ENCODE measurements at regions not wholly inside any gene's neighbourhood (a gene's known extent, or its start where the extent isn't known, plus 50 kb on each side); places are given as distances from the start of the nearest gene placed in this dataset.
A peak's percentile ranks its signal among the peaks of the same experiment; 100 is the strongest.

DNA sequence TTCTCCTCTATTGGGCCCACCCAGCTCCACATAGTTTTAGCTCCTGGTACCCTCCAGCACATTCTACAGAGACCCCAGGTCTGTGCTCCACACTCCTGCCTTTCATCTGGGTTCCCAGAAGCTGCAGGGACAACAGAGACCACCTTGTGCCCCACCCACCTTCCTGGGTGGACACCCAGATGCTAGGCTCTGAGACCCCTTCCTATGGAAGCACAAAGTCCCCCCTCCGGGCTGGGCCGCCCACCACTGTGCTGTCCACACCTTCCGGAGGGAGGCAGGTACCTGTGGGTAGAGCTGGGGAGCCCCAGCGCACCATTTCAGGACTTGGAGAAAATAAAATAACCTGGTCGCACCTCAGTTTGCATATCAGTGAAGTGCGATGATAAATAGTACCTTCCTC, 224.9 kb upstream of the FOXF1 start:
- peaks cover 51% of the 10 kb centered on the region for H3K27me3 ChIP-seq (ENCODE audit: control insufficient read depth, insufficient read depth, low read length)

DNA sequence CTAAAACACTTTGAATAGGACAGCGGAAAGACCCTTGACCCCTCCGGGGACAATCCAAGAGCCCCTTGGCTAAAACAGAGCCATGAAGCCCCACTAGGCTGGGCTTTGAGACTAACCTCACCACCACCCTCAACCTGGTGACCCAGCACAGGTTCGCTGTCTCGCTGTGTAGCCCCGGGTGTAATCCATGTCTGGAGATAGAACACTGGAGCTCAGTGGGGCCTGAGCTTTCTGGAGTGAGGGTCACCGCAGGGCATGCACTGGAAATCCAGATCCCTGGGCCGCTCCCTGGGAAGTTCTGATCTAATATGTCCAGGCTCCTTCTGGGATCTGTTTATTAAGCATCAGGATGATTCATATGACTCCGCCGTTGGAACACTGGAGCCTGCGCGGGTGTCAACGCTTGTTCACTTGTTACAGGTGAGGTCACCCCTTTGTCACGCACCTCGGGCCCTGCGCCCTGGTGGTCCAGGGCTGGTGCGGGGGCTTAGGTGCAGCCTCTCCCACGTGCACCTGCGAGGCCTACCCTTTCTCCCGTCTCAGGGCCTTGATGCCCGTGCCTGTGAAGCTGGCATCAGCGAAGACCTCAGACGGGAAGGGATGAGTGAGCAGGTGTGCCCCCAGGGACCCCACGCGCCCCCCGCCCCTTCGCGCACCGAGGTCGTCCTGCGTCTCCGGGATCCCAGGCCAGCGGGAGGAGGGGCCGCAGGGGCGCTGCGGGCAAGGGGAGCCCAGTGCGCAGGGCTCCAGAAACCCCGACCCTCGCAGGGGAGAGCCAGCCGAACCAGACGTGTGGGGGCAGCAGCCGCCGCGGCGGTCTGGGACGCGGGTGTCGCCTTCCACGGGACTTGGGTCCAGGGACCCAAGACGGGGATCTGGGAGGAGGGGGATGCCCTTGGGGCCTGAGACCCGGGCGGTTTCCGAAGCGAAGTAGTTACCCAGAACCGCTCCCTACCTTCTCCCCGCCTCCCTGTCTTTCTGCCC, 224.1 kb upstream of the FOXF1 start:
- DNase-seq (ENCODE audit: low read depth, low spot score), result no peak
- H3K27me3 ChIP-seq (ENCODE audit: control insufficient read depth, insufficient read depth, low read length), result peaks cover 56% of the 10 kb centered on the region
- WGBS (ENCODE audit: insufficient coverage, insufficient read length), result no CpG with 5 or more reads among the region's 55 CpGs
- H3K36me3 ChIP-seq (ENCODE audit: control insufficient read depth, insufficient read depth, low read length), result no peaks in the 10 kb centered on the region; the same call in 1 of the 2 replicates
- H3K27ac ChIP-seq (ENCODE audit: low read length), result no peak overlapping the region
- H3K4me1 ChIP-seq (ENCODE audit: control insufficient read depth, insufficient read depth, low read length), result peaks cover 10% of the 10 kb centered on the region
- peak overlapping the region; percentile 51; the same call in 1 of the 2 replicates for H3K4me3 ChIP-seq (ENCODE audit: low read length)
- H3K9me3 ChIP-seq (ENCODE audit: control insufficient read depth, insufficient read depth, low read length), result no peaks in the 10 kb centered on the region

More for the DNA sequence above, 224.9 kb upstream of the FOXF1 start:
- no peaks in the 10 kb centered on the region; the same call in 1 of the 2 replicates for H3K36me3 ChIP-seq (ENCODE audit: control insufficient read depth, insufficient read depth, low read length)
- H3K9me3 ChIP-seq (ENCODE audit: control insufficient read depth, insufficient read depth, low read length), result no peaks in the 10 kb centered on the region
- no peak for DNase-seq (ENCODE audit: low read depth, low spot score)
- H3K27ac ChIP-seq (ENCODE audit: low read length), result no peak overlapping the region
- H3K4me3 ChIP-seq (ENCODE audit: low read length), result no peak overlapping the region
- H3K4me1 ChIP-seq (ENCODE audit: control insufficient read depth, insufficient read depth, low read length), result peaks cover 10% of the 10 kb centered on the region
- no CpG with 5 or more reads among the region's 6 CpGs for WGBS (ENCODE audit: insufficient coverage, insufficient read length)

DNA sequence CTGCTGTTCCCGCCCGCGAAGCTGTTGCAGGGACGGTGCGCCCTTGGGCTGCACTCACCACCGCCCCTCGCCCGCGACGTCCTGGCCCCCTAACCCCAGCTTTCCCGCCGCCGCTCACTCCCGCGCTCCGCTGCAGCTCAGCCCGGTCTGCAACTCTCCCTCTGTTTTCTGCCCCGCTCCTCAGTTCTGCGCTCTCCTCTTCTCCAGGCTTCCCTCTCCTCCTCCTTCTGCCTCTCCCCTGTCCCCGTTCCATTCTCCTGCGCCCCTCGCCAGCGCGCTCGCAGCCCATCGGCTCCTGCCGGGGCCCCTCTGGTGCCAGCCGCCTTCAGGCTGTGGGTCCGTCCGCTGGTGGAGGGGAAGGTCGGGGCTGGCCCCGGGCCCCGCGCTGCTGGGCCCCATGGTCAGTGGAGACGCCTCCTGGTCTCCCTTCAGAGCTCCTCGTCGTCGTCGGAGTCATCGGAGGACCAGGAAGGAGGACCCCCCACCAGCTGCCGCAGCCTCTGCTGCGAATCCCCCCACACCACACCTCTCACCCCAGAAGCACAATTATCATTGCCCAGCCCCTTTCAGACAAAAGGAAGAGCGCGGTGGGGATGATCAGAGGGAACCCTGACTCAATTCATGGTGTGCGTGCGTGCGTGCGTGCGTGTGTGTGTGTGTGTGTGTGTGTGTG, 223.2 kb upstream of the FOXF1 start:
- no peak overlapping the region for H3K27ac ChIP-seq (ENCODE audit: low read length)
- no peaks in the 10 kb centered on the region; the same call in 1 of the 2 replicates for H3K36me3 ChIP-seq (ENCODE audit: control insufficient read depth, insufficient read depth, low read length)
- peak overlapping the region; percentile 51; the same call in 1 of the 2 replicates for H3K4me3 ChIP-seq (ENCODE audit: low read length)
- no CpG with 5 or more reads among the region's 49 CpGs for WGBS (ENCODE audit: insufficient coverage, insufficient read length)
- H3K4me1 ChIP-seq (ENCODE audit: control insufficient read depth, insufficient read depth, low read length), result peaks cover 10% of the 10 kb centered on the region
- H3K27me3 ChIP-seq (ENCODE audit: control insufficient read depth, insufficient read depth, low read length), result peaks cover 59% of the 10 kb centered on the region
- DNase-seq (ENCODE audit: low read depth, low spot score), result peak; percentile 50
- H3K9me3 ChIP-seq (ENCODE audit: control insufficient read depth, insufficient read depth, low read length), result no peaks in the 10 kb centered on the region

DNA sequence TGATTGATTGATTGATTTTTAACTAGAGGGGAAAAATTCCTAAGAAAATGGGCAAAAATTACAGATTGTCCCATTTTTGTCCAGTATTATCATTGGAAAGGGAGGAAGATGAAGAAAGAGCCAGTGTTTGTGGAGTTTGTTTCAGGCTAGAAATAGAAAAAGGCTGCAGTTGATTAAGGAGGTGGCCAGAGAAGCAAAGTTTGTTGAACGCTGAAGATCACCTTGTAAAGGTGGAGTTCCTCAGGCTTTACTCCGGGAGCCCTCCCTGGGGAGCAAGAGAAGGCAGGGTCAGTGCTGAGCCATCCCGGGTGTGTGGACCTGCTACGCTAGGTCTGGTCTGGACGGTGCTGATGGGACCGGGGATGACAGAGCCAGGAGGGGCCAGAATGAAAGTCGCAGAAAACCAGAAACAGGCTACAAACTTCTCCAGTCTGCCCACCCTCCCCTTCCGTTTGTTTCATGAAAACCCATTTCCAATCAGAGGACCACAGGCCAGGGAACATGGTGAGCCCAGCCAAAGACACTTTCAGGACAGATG, 222.6 kb upstream of the FOXF1 start:
- Histone ChIP-seq H3K36me3 (ENCODE audit: control insufficient read depth, insufficient read depth, low read length) (no peaks in the 10 kb centered on the region; the same call in 1 of the 2 replicates), H3K27ac (ENCODE audit: low read length) (no peak overlapping the region), H3K9me3 (ENCODE audit: control insufficient read depth, insufficient read depth, low read length) (no peaks in the 10 kb centered on the region), H3K27me3 (ENCODE audit: control insufficient read depth, insufficient read depth, low read length) (peaks cover 59% of the 10 kb centered on the region), H3K4me3 (ENCODE audit: low read length) (no peak overlapping the region), H3K4me1 (ENCODE audit: control insufficient read depth, insufficient read depth, low read length) (peaks cover 10% of the 10 kb centered on the region)
- DNase-seq (ENCODE audit: low read depth, low spot score), result no peak
- WGBS (ENCODE audit: insufficient coverage, insufficient read length), result no CpG with 5 or more reads among the region's 8 CpGs

DNA sequence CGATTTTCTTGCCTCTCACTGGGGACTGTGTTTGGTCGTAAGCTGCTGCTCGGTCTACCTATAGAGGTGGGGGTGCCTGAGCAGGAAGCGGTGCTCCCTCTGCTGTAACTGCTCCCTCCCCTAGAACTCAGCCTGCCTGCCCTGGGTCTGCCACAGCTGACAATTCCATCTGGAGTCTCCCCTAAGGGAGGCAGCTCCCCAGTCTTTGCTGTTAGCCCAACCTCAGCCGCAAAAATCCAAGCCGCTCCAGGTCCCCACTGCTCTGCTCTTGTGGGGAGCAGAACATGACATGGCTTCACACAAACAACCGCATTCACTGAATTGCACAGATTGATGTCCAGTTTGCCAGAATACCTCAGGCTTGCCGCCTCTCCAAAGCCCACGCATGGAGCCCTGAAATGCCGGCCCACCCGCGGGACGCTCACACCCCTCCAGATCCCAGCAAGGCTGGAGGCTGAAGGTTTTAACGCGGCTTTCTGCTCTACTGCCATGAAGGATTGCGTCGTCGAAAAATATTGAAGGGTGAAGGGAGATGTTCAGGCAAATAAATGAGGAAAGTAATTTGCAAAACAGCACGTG, 221.5 kb upstream of the FOXF1 start:
- Histone ChIP-seq H3K27ac (ENCODE audit: low read length) (no peak overlapping the region), H3K4me3 (ENCODE audit: low read length) (no peak overlapping the region; the same call in 1 of the 2 replicates), H3K36me3 (ENCODE audit: control insufficient read depth, insufficient read depth, low read length) (no peaks in the 10 kb centered on the region; the same call in 1 of the 2 replicates), H3K9me3 (ENCODE audit: control insufficient read depth, insufficient read depth, low read length) (no peaks in the 10 kb centered on the region), H3K4me1 (ENCODE audit: control insufficient read depth, insufficient read depth, low read length) (peaks cover 10% of the 10 kb centered on the region), H3K27me3 (ENCODE audit: control insufficient read depth, insufficient read depth, low read length) (peaks cover 59% of the 10 kb centered on the region)
- no CpG with 5 or more reads among the region's 19 CpGs for WGBS (ENCODE audit: insufficient coverage, insufficient read length)
- DNase-seq (ENCODE audit: low read depth, low spot score), result no peak

DNA sequence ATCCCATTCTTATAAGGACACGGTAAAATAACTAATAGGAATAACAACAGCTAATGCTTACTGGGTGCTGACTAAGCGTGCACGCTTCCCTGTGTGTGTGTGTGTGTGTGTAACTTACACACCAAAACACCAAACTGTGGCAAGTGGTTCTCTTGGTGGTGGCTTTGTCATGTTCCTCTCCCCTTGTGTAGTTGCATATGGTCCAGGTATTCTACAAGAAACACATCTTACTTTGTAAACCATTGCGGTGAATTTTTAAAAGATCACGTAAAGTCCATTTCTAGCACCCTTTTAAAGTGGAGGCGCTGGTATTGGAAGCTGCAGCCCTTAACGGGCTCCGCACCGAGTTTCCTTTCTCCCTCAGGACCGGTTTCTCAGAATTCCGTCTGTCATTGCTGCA, 221.0 kb upstream of the FOXF1 start:
- Histone ChIP-seq H3K27ac (ENCODE audit: low read length) (no peak overlapping the region), H3K36me3 (ENCODE audit: control insufficient read depth, insufficient read depth, low read length) (no peaks in the 10 kb centered on the region; the same call in 1 of the 2 replicates), H3K27me3 (ENCODE audit: control insufficient read depth, insufficient read depth, low read length) (peaks cover 59% of the 10 kb centered on the region), H3K4me1 (ENCODE audit: control insufficient read depth, insufficient read depth, low read length) (peaks cover 10% of the 10 kb centered on the region), H3K9me3 (ENCODE audit: control insufficient read depth, insufficient read depth, low read length) (no peaks in the 10 kb centered on the region), H3K4me3 (ENCODE audit: low read length) (no peak overlapping the region)
- no CpG with 5 or more reads among the region's 11 CpGs for WGBS (ENCODE audit: insufficient coverage, insufficient read length)
- DNase-seq (ENCODE audit: low read depth, low spot score), result no peak

DNA sequence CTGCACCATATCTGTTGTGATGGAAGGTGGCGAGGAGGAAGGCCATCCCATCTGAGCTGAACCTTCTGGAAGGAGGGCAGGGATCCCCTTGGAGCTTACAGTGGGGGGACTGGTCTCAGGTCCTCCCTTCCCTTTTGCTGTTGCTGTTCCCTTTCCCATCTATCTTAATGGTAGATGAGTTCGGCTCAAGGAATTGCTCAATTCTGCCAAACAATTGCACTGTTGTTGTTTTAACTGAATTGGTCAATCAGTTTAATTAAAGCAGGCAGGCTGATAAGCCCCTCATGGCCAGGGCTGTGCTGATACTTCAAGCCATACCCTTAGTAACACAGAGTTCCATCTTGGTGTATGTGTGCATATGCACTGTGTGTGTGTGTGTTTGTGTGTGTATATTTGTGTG, 220.4 kb upstream of the FOXF1 start:
- H3K4me1 ChIP-seq (ENCODE audit: control insufficient read depth, insufficient read depth, low read length), result peaks cover 9% of the 10 kb centered on the region
- no peak overlapping the region for H3K4me3 ChIP-seq (ENCODE audit: low read length)
- H3K9me3 ChIP-seq (ENCODE audit: control insufficient read depth, insufficient read depth, low read length), result no peaks in the 10 kb centered on the region
- no peak overlapping the region for H3K27ac ChIP-seq (ENCODE audit: low read length)
- no peak for DNase-seq (ENCODE audit: low read depth, low spot score)
- no CpG with 5 or more reads among the region's 2 CpGs for WGBS (ENCODE audit: insufficient coverage, insufficient read length)
- no peaks in the 10 kb centered on the region; the same call in 1 of the 2 replicates for H3K36me3 ChIP-seq (ENCODE audit: control insufficient read depth, insufficient read depth, low read length)
- peaks cover 55% of the 10 kb centered on the region for H3K27me3 ChIP-seq (ENCODE audit: control insufficient read depth, insufficient read depth, low read length)

DNA sequence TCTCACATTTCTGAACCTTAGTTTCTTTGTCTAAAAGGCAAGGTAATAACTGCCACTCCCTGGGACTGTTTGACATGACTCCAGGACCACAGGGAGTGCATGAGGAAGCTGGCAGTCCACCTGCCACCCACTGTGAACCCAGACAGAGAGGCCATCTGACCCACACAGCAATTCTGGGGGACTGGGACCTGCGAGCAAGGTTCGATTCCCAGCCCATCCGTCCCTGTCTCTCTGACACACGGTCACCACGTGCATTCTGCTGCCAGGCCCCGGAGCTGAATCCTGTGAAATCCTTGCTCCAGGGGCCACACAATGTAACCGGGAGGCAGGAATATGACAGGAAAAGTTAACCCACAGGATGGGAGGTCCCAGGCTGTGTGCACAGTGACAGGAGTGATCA, 218.8 kb upstream of the FOXF1 start:
- H3K36me3 ChIP-seq (ENCODE audit: control insufficient read depth, insufficient read depth, low read length), result no peaks in the 10 kb centered on the region; the same call in 1 of the 2 replicates
- no peaks in the 10 kb centered on the region for H3K9me3 ChIP-seq (ENCODE audit: control insufficient read depth, insufficient read depth, low read length)
- no peak overlapping the region for H3K4me3 ChIP-seq (ENCODE audit: low read length)
- DNase-seq (ENCODE audit: low read depth, low spot score), result no peak
- H3K27me3 ChIP-seq (ENCODE audit: control insufficient read depth, insufficient read depth, low read length), result peaks cover 39% of the 10 kb centered on the region
- WGBS (ENCODE audit: insufficient coverage, insufficient read length), result no CpG with 5 or more reads among the region's 7 CpGs
- peaks cover 6% of the 10 kb centered on the region for H3K4me1 ChIP-seq (ENCODE audit: control insufficient read depth, insufficient read depth, low read length)
- no peak overlapping the region for H3K27ac ChIP-seq (ENCODE audit: low read length)

DNA sequence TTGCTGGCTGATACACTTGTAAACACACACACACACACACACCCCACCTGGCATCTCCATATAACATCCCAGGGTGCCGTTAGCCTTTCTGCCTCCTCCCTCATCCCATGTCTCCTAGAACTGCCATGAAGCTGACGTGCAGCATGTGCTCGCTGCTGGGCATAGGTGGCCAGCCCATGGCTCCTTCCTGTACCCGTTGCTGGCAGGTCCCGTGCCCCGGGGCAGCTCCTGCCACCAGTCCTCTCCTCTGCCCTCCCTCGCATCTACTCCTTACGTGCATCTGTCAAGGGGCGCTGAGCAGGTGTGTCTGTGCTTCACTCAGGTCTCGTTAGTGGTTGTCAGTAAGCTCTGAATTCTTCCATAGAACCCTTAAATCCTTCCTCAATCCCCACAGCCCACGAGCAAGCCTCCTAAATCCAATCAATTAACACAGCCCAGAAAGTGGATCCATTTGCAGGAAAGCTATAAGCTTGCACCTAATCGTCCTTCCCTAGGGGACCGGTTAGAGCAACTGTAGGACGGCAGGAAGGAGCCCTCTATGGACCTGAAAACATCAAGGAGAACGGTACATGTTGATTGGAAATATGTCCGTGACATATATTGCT, 218.1 kb upstream of the FOXF1 start:
- H3K27ac ChIP-seq (ENCODE audit: low read length), result no peak overlapping the region
- no CpG with 5 or more reads among the region's 16 CpGs for WGBS (ENCODE audit: insufficient coverage, insufficient read length)
- no peak for DNase-seq (ENCODE audit: low read depth, low spot score)
- H3K27me3 ChIP-seq (ENCODE audit: control insufficient read depth, insufficient read depth, low read length), result peaks cover 36% of the 10 kb centered on the region
- no peak overlapping the region for H3K4me3 ChIP-seq (ENCODE audit: low read length)
- H3K4me1 ChIP-seq (ENCODE audit: control insufficient read depth, insufficient read depth, low read length), result peaks cover 6% of the 10 kb centered on the region
- no peaks in the 10 kb centered on the region for H3K9me3 ChIP-seq (ENCODE audit: control insufficient read depth, insufficient read depth, low read length)
- no peaks in the 10 kb centered on the region for H3K36me3 ChIP-seq (ENCODE audit: control insufficient read depth, insufficient read depth, low read length)
